SK-N-SH treated with all-trans-retinoic acid at 6 μM for 48 hours (cell line): ENCODE measurements at regions not wholly inside any gene's neighbourhood (a gene's known extent, or its start where the extent isn't known, plus 50 kb on each side); places are given as distances from the start of the nearest gene placed in this dataset.

Experiments
- ARNTL ChIP-seq: fragments of 450-650 bp; formaldehyde crosslinking; IDR thresholded peaks from 2 replicates; pipeline ENCODE4 v1.5.0; 2020; ENCODE audit warnings: low read depth, mild to moderate bottlenecking, moderate library complexity, borderline replicate concordance
- BACH2 ChIP-seq: fragments of 250-450 bp; sonication (Bioruptor Pico); IDR thresholded peaks from 2 replicates; pipeline ENCODE4 v1.9.0; 2021; ENCODE audit warnings: mild to moderate bottlenecking, borderline replicate concordance
- CREB5 ChIP-seq: fragments of 250-450 bp; sonication (Bioruptor Pico); IDR thresholded peaks from 2 replicates; pipeline ENCODE4 v1.5.1; 2020; ENCODE audit warnings: low read depth, mild to moderate bottlenecking, moderate library complexity
- CSRNP3 ChIP-seq: fragments of 250-450 bp; sonication (Bioruptor Pico); IDR thresholded peaks from 2 replicates; pipeline ENCODE4 v1.5.1; 2021; ENCODE audit warnings: mild to moderate bottlenecking, moderate library complexity
- GLIS3 ChIP-seq: fragments of 250-450 bp; sonication (Bioruptor Pico); IDR thresholded peaks from 2 replicates; pipeline ENCODE4 v1.5.0; 2020; ENCODE audit warnings: mild to moderate bottlenecking, moderate library complexity
- PATZ1 ChIP-seq: fragments of 250-450 bp; sonication (Bioruptor Pico); IDR thresholded peaks from 2 replicates; pipeline ENCODE4 v1.8.0; 2020; ENCODE audit warnings: mild to moderate bottlenecking, moderate library complexity, borderline replicate concordance
- POU6F1 ChIP-seq: fragments of 250-450 bp; sonication (Bioruptor Pico); IDR thresholded peaks from 2 replicates; pipeline ENCODE4 v1.8.0; 2021; ENCODE audit warnings: low read depth, mild to moderate bottlenecking, moderate library complexity, borderline replicate concordance
- SNAI2 ChIP-seq: fragments of 250-450 bp; sonication (Bioruptor Pico); IDR thresholded peaks from 2 replicates; pipeline ENCODE4 v1.5.0; 2020; ENCODE audit warnings: mild to moderate bottlenecking, moderate library complexity
- TSHZ2 ChIP-seq: fragments of 250-450 bp; sonication (Bioruptor Pico); IDR thresholded peaks from 2 replicates; pipeline ENCODE4 v1.5.0; 2020; ENCODE audit warnings: mild to moderate bottlenecking, moderate library complexity
- ZFP30 ChIP-seq: fragments of 450-650 bp; formaldehyde crosslinking; IDR thresholded peaks from 2 replicates; pipeline ENCODE4 v1.5.0; 2022; ENCODE audit warnings: mild to moderate bottlenecking, moderate library complexity
- ZNF565 ChIP-seq: fragments of 450-650 bp; formaldehyde crosslinking; conservative IDR thresholded peaks from 2 replicates; pipeline ENCODE4 v1.5.0; 2020; ENCODE audit warnings: low read depth, mild to moderate bottlenecking, moderate library complexity

- TF ChIP-seq PATZ1 (CRISPR knock-in tag) (no peak), GLIS3 (CRISPR knock-in tag) (no peak), ARNTL (CRISPR knock-in tag) (no peak), BACH2 (CRISPR knock-in tag) (no peak), SNAI2 (CRISPR knock-in tag) (no peak), CREB5 (no peak), TSHZ2 (CRISPR knock-in tag) (no peak), ZNF565 (no peak), ZFP30 (CRISPR knock-in tag) (no peak), CSRNP3 (CRISPR knock-in tag) (no peak), POU6F1 (CRISPR knock-in tag) (no peak)
Observed at GRCh38 chr22:22110548-22111266, 128.1 kb upstream of the TOP3B start.
